ENCODE measurements at regions not wholly inside any gene's neighbourhood (a gene's known extent, or its start where the extent isn't known, plus 50 kb on each side); places are given as distances from the start of the nearest gene placed in this dataset.

DNA sequence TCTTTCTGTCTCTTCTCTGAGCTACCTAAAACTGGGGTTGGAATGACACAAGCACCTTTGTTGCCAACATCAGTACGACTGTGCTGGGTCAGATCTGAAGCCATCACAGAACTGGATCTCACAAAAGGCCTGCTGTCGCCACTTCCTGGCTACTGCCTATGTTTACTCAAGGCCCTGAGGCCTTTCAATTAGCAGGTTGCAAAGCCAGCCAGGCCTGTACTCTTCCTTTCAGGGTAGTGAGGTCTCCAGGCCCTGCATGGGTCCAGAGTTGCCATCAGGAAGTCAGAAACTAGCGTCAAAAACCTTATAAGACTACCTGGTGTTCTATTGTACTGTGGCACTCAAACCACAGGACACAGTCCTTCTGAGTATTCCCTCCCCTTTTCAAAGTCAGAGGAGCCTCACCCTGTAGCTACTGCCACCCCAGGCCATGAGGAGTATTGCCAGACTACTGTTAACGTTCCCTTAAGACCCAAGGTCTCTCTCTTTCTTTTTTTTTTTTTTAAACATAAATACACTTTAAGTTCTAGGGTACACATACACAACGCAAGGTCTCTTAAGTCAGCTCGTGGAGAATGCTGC, 937.4 kb upstream of the GJE1 start:
- TF ChIP-seq, protein P1, sequence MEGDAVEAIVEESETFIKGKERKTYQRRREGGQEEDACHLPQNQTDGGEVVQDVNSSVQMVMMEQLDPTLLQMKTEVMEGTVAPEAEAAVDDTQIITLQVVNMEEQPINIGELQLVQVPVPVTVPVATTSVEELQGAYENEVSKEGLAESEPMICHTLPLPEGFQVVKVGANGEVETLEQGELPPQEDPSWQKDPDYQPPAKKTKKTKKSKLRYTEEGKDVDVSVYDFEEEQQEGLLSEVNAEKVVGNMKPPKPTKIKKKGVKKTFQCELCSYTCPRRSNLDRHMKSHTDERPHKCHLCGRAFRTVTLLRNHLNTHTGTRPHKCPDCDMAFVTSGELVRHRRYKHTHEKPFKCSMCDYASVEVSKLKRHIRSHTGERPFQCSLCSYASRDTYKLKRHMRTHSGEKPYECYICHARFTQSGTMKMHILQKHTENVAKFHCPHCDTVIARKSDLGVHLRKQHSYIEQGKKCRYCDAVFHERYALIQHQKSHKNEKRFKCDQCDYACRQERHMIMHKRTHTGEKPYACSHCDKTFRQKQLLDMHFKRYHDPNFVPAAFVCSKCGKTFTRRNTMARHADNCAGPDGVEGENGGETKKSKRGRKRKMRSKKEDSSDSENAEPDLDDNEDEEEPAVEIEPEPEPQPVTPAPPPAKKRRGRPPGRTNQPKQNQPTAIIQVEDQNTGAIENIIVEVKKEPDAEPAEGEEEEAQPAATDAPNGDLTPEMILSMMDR (IDR thresholded peaks at IDR 0.05): no peak
- TF ChIP-seq EP300 (IDR thresholded peaks at IDR 0.05) (no peak), POLR2A (IDR thresholded peaks at IDR 0.05) (no peak)
